Thyroid gland (tissue), 4 donors: ENCODE measurements at regions not wholly inside any gene's neighbourhood (a gene's known extent, or its start where the extent isn't known, plus 50 kb on each side); places are given as distances from the start of the nearest gene placed in this dataset.

Experiments
- CTCF ChIP-seq, 6 experiments: fragments of 200-600 bp in 3 of 6; fragments of 450-650 bp in 3 of 6; sonication (generic) in 3 of 6; IDR thresholded peaks; one replicate each; pipeline ENCODE4 v1.5.1; 2016 to 2019; ENCODE audit warnings: antibody characterized with exemption in 6 of 6, mild to moderate bottlenecking in 2 of 6, inconsistent platforms in 1 of 6, moderate library complexity in 1 of 6
- POLR2A ChIP-seq, 2 donors: fragments of 450-650 bp; IDR thresholded peaks; one replicate each; pipeline ENCODE4 v1.6.1; 2017; ENCODE audit warnings: antibody characterized with exemption in 2 of 2, mild to moderate bottlenecking in 2 of 2, moderate library complexity in 1 of 2

DNA sequence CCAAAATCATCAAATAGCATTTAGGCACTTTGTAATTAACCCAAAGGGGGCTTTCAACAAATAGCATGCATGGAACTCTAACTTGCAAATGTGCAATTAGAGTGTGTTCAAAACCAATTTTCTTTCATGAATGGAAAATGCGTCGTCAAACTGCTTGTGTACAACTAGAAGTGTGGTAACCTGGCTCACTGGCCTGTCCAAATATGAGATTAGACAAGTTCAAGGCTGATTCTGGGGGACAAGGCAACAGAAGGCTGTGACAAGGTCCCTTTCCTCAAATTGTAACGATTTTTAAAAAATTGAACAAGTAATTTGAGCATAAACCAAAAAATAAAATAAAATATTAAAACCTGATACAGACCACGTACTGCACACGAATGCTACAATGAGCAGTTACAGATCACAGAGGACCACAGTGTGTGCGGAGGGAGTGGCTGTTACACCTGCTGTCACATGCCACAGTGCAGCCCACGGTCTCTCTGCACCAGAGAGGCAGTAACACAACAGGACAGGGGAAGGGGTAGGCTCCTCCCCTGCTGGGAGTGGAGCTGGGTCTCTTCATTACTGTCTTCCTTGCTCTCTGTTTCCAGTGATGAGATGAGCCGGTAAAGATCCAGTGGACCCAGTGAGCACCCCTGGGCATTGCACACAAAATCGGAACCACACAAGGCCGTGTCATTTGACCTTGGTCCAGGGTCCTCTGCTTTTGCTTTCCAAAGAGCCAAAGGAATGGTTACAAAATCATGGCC lies 252.2 kb upstream of the PDE10A start:
- TF ChIP-seq CTCF (IDR thresholded peaks at IDR 0.05) (no peak), POLR2A (IDR thresholded peaks at IDR 0.05) (no peak)
